ENCODE measurements at regions not wholly inside any gene's neighbourhood (a gene's known extent, or its start where the extent isn't known, plus 50 kb on each side); places are given as distances from the start of the nearest gene placed in this dataset.

DNA sequence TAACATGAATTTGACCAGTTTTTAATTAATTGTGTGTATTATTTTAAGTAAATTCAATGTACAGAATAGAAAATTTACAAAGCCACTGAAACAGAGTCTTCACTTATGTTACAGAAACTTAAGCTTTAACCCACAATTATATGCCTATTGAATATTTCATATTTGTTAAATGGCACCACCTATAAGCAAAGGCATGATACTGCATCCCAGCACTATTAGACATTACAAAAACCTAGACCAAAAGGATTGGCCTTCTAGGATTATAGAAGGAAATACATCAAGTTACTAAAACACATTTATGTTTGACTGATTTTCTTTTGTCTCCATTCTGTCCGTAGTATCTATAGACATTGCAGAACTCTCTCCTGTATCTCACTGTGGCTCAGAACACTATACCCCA is 578.1 kb downstream of the AJAP1 start:
- DNase-seq (ENCODE audit: low read depth), result no peak
- no peak overlapping the region for H3K4me3 ChIP-seq (ENCODE audit: control insufficient read depth, low read depth, low read length)
- TF ChIP-seq, protein P1, sequence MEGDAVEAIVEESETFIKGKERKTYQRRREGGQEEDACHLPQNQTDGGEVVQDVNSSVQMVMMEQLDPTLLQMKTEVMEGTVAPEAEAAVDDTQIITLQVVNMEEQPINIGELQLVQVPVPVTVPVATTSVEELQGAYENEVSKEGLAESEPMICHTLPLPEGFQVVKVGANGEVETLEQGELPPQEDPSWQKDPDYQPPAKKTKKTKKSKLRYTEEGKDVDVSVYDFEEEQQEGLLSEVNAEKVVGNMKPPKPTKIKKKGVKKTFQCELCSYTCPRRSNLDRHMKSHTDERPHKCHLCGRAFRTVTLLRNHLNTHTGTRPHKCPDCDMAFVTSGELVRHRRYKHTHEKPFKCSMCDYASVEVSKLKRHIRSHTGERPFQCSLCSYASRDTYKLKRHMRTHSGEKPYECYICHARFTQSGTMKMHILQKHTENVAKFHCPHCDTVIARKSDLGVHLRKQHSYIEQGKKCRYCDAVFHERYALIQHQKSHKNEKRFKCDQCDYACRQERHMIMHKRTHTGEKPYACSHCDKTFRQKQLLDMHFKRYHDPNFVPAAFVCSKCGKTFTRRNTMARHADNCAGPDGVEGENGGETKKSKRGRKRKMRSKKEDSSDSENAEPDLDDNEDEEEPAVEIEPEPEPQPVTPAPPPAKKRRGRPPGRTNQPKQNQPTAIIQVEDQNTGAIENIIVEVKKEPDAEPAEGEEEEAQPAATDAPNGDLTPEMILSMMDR (IDR thresholded peaks at IDR 0.05; ENCODE audit: control insufficient read depth, insufficient read depth, low read depth, low read length, missing control alignments), result no peak

DNA sequence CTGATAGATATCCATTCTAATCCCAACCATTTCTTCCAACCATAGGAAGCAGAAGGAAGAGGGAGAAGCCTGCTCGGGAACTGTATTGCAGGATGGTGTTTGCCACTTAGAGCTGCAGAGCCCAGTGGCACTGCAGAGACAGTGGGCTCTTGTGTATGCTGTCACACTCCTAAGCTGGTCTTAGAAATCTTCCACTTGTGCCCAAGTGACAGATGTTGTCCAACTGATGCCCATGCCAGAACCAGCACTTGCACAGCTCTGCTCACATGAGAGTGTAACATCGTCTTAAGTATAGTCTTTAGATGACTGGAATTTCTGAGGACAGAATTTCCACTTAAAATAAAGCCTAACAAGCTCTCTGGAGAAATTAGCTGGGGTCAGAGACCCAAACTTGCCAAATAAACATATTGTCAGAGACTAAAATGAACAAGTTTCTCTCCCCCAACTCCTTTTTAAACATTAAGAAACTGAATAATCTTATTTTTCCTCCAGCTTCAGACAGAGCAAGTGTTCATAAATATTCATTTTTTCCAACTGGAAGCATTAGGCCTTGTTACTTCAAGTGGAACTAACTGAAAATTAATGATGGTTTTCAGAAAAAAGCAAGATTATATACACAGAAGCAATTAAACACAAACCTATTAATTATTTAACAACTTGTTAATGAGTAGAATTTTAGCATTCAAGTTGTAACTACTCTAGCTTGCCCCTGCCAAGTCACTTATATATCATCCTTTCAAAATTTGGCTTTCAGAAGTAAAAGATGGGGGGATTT is 577.3 kb downstream of the AJAP1 start:
- TF ChIP-seq, protein P1 (IDR thresholded peaks at IDR 0.05; ENCODE audit: control insufficient read depth, insufficient read depth, low read depth, low read length, missing control alignments), result no peak

GRCh38 chr1:5227114-5227513 is 572.7 kb downstream of the AJAP1 start:
- DNase-seq (ENCODE audit: low read depth), result no peak
- TF ChIP-seq, protein P1 (IDR thresholded peaks at IDR 0.05; ENCODE audit: control insufficient read depth, insufficient read depth, low read depth, low read length, missing control alignments), result no peak
- no peak overlapping the region for H3K4me3 ChIP-seq (ENCODE audit: control insufficient read depth, low read depth, low read length)

More for the DNA sequence above, 577.3 kb downstream of the AJAP1 start:
- H3K4me3 ChIP-seq (ENCODE audit: control insufficient read depth, low read depth, low read length), result no peak overlapping the region
- no peak for DNase-seq (ENCODE audit: low read depth)

- TF ChIP-seq, protein P1 (IDR thresholded peaks at IDR 0.05; ENCODE audit: control insufficient read depth, insufficient read depth, low read depth, low read length, missing control alignments), result no peak
- DNase-seq (ENCODE audit: low read depth), result no peak
- no peak overlapping the region for H3K4me3 ChIP-seq (ENCODE audit: control insufficient read depth, low read depth, low read length)
Observed at GRCh38 chr1:5225707-5226704, 571.6 kb downstream of the AJAP1 start.

DNA sequence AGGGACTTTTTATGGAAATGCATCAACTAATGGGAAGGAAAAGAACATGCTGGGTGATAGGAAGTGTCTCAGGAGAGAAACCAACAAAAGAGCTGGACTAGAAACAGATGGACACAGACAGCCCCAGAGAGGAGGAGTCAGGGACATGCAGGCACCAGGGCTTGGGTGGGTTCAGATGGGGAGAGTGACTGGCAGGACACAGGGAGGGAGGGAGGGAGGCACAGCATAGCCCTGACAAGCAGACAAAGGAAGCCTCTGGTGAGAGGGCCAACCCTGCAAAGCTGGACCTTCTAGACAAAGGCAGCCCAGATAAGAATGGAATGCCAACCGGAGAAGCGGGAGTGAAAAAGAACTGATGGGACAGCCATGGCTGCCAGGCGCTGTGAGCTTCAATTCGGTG is 568.8 kb downstream of the AJAP1 start:
- H3K4me3 ChIP-seq (ENCODE audit: control insufficient read depth, low read depth, low read length), result no peak overlapping the region
- no peak for DNase-seq (ENCODE audit: low read depth)
- TF ChIP-seq, protein P1 (IDR thresholded peaks at IDR 0.05; ENCODE audit: control insufficient read depth, insufficient read depth, low read depth, low read length, missing control alignments), result no peak

- TF ChIP-seq, protein P1 (IDR thresholded peaks at IDR 0.05; ENCODE audit: control insufficient read depth, insufficient read depth, low read depth, low read length, missing control alignments), result no peak
- H3K4me3 ChIP-seq (ENCODE audit: control insufficient read depth, low read depth, low read length), result no peak overlapping the region
- no peak for DNase-seq (ENCODE audit: low read depth)
Observed at GRCh38 chr1:5222626-5223025, 568.2 kb downstream of the AJAP1 start.
